MG63 (cell line): ENCODE measurements at regions not wholly inside any gene's neighbourhood (a gene's known extent, or its start where the extent isn't known, plus 50 kb on each side); places are given as distances from the start of the nearest gene placed in this dataset.
A peak's percentile ranks its signal among the peaks of the same experiment; 100 is the strongest.

Experiments used
- DNase-seq: peaks from one replicate; pipeline ENCODE4 v3.0.0-alpha.2; 2020
- H3K27me3 ChIP-seq: fragments of 250-450 bp; sonication (Bioruptor Pico); 2 replicates; pipeline ENCODE4 v1.5.1; 2020; ENCODE audit warnings: mild to moderate bottlenecking, moderate library complexity
- H3K36me3 ChIP-seq: fragments of 250-450 bp; sonication (Bioruptor Pico); 2 replicates; pipeline ENCODE4 v1.5.1; 2020; ENCODE audit warnings: mild to moderate bottlenecking, moderate library complexity
- H3K4me3 ChIP-seq: fragments of 250-450 bp; sonication (Bioruptor Pico); 2 replicates; pipeline ENCODE4 v1.5.1; 2020; ENCODE audit warnings: mild to moderate bottlenecking, moderate library complexity
- H3K9me3 ChIP-seq: fragments of 250-450 bp; sonication (Bioruptor Pico); 2 replicates; pipeline ENCODE4 v1.5.1; 2020; ENCODE audit warnings: mild to moderate bottlenecking, moderate library complexity

- Histone ChIP-seq H3K36me3 (no peaks in the 10 kb centered on the region), H3K9me3 (no peaks in the 10 kb centered on the region), H3K27me3 (no peaks in the 10 kb centered on the region), H3K4me3 (no peak overlapping the region)
- DNase-seq: no peak
Measured at GRCh38 chr2:5751873-5752482, 59.8 kb downstream of the SOX11 start.

GRCh38 chr2:5756272-5756671 lies 64.1 kb downstream of the SOX11 start:
- DNase-seq: no peak
- Histone ChIP-seq H3K4me3 (no peak overlapping the region), H3K27me3 (no peaks in the 10 kb centered on the region)

GRCh38 chr2:5758346-5758745 lies 66.2 kb downstream of the SOX11 start:
- no peak for DNase-seq

More at GRCh38 chr2:5756272-5756671, 64.1 kb downstream of the SOX11 start:
- H3K9me3 ChIP-seq: no peaks in the 10 kb centered on the region
- no peaks in the 10 kb centered on the region for H3K36me3 ChIP-seq

GRCh38 chr2:5759949-5760348 lies 67.8 kb downstream of the SOX11 start:
- Histone ChIP-seq H3K36me3 (no peaks in the 10 kb centered on the region), H3K27me3 (no peaks in the 10 kb centered on the region), H3K4me3 (no peak overlapping the region), H3K9me3 (no peaks in the 10 kb centered on the region)
- no peak for DNase-seq

More at GRCh38 chr2:5758346-5758745, 66.2 kb downstream of the SOX11 start:
- no peaks in the 10 kb centered on the region for H3K27me3 ChIP-seq
- H3K4me3 ChIP-seq: no peak overlapping the region
- H3K36me3 ChIP-seq: no peaks in the 10 kb centered on the region
- no peaks in the 10 kb centered on the region for H3K9me3 ChIP-seq

- no peak for DNase-seq
- H3K9me3 ChIP-seq: no peaks in the 10 kb centered on the region
- H3K27me3 ChIP-seq: no peaks in the 10 kb centered on the region
- H3K36me3 ChIP-seq: no peaks in the 10 kb centered on the region
- H3K4me3 ChIP-seq: no peak overlapping the region
Measured at GRCh38 chr2:5763531-5763930, 71.3 kb downstream of the SOX11 start.

GRCh38 chr2:5764041-5764440 lies 71.9 kb downstream of the SOX11 start:
- no peaks in the 10 kb centered on the region for H3K9me3 ChIP-seq
- H3K27me3 ChIP-seq: no peaks in the 10 kb centered on the region
- no peak for DNase-seq
- no peak overlapping the region for H3K4me3 ChIP-seq
- no peaks in the 10 kb centered on the region for H3K36me3 ChIP-seq

- Histone ChIP-seq H3K27me3 (no peaks in the 10 kb centered on the region), H3K9me3 (no peaks in the 10 kb centered on the region), H3K4me3 (no peak overlapping the region), H3K36me3 (no peaks in the 10 kb centered on the region)
- DNase-seq: peak; percentile 33
Measured at GRCh38 chr2:5766056-5766455, 73.9 kb downstream of the SOX11 start.

GRCh38 chr2:5766561-5766960 lies 74.4 kb downstream of the SOX11 start:
- H3K4me3 ChIP-seq: no peak overlapping the region
- H3K27me3 ChIP-seq: no peaks in the 10 kb centered on the region
- H3K36me3 ChIP-seq: no peaks in the 10 kb centered on the region
- DNase-seq: no peak
- H3K9me3 ChIP-seq: no peaks in the 10 kb centered on the region

GRCh38 chr2:5777131-5777535 lies 84.9 kb downstream of the SOX11 start:
- H3K27me3 ChIP-seq: 0 out of 2 replicates have a peak, but pooled peaks cover 4% of the 10 kb centered on the region
- H3K9me3 ChIP-seq: no peaks in the 10 kb centered on the region
- H3K4me3 ChIP-seq: no peak overlapping the region
- no peak for DNase-seq
- H3K36me3 ChIP-seq: no peaks in the 10 kb centered on the region

GRCh38 chr2:5781679-5782078 lies 89.5 kb downstream of the SOX11 start:
- DNase-seq: no peak
- H3K27me3 ChIP-seq: peaks cover 4% of the 10 kb centered on the region; the same call in 1 of the 2 replicates
- H3K36me3 ChIP-seq: no peaks in the 10 kb centered on the region
- H3K4me3 ChIP-seq: no peak overlapping the region
- H3K9me3 ChIP-seq: no peaks in the 10 kb centered on the region

- H3K4me3 ChIP-seq: no peak overlapping the region
- no peaks in the 10 kb centered on the region for H3K9me3 ChIP-seq
- H3K36me3 ChIP-seq: no peaks in the 10 kb centered on the region
- peaks cover 4% of the 10 kb centered on the region; the same call in 1 of the 2 replicates for H3K27me3 ChIP-seq
- no peak for DNase-seq
Measured at GRCh38 chr2:5782103-5782502, 89.9 kb downstream of the SOX11 start.

- no peaks in the 10 kb centered on the region for H3K36me3 ChIP-seq
- H3K4me3 ChIP-seq: no peak overlapping the region
- no peak for DNase-seq
- H3K9me3 ChIP-seq: peaks cover 2% of the 10 kb centered on the region; the same call in 1 of the 2 replicates
- H3K27me3 ChIP-seq: no peaks in the 10 kb centered on the region; the same call in 1 of the 2 replicates
Measured at GRCh38 chr2:5788447-5788846, 96.3 kb downstream of the SOX11 start.

- Histone ChIP-seq H3K4me3 (no peak overlapping the region), H3K27me3 (no peaks in the 10 kb centered on the region), H3K9me3 (peaks cover 2% of the 10 kb centered on the region; the same call in 1 of the 2 replicates), H3K36me3 (no peaks in the 10 kb centered on the region)
- no peak for DNase-seq
Measured at GRCh38 chr2:5791371-5791770, 99.2 kb downstream of the SOX11 start.

- Histone ChIP-seq H3K9me3 (0 out of 2 replicates have a peak, but pooled peaks cover 2% of the 10 kb centered on the region), H3K36me3 (no peaks in the 10 kb centered on the region)
- no peak for DNase-seq
Measured at GRCh38 chr2:5794012-5794411, 101.8 kb downstream of the SOX11 start.

GRCh38 chr2:5798084-5798483 lies 105.9 kb downstream of the SOX11 start:
- Histone ChIP-seq H3K36me3 (no peaks in the 10 kb centered on the region), H3K4me3 (no peak overlapping the region), H3K27me3 (no peaks in the 10 kb centered on the region), H3K9me3 (0 out of 2 replicates have a peak, but pooled peaks cover 17% of the 10 kb centered on the region)
- DNase-seq: no peak

More at GRCh38 chr2:5794012-5794411, 101.8 kb downstream of the SOX11 start:
- H3K4me3 ChIP-seq: no peak overlapping the region
- H3K27me3 ChIP-seq: no peaks in the 10 kb centered on the region

- Histone ChIP-seq H3K27me3 (no peaks in the 10 kb centered on the region), H3K4me3 (no peak overlapping the region), H3K9me3 (0 out of 2 replicates have a peak, but pooled peaks cover 17% of the 10 kb centered on the region), H3K36me3 (no peaks in the 10 kb centered on the region)
- no peak for DNase-seq
Measured at GRCh38 chr2:5799348-5799747, 107.2 kb downstream of the SOX11 start.

- Histone ChIP-seq H3K36me3 (no peaks in the 10 kb centered on the region), H3K27me3 (no peaks in the 10 kb centered on the region), H3K9me3 (0 out of 2 replicates have a peak, but pooled peaks cover 14% of the 10 kb centered on the region), H3K4me3 (no peak overlapping the region)
- DNase-seq: peak; percentile 82
Measured at GRCh38 chr2:5803547-5803946, 111.4 kb downstream of the SOX11 start.

GRCh38 chr2:5818961-5819600 lies 126.9 kb downstream of the SOX11 start:
- DNase-seq: peak; percentile 7
- H3K27me3 ChIP-seq: no peaks in the 10 kb centered on the region
- H3K4me3 ChIP-seq: no peak overlapping the region
- no peaks in the 10 kb centered on the region for H3K36me3 ChIP-seq
- no peaks in the 10 kb centered on the region for H3K9me3 ChIP-seq
